DND-41 (cell line): ENCODE measurements at regions not wholly inside any gene's neighbourhood (a gene's known extent, or its start where the extent isn't known, plus 50 kb on each side); places are given as distances from the start of the nearest gene placed in this dataset.

Experiments
- ATAC-seq: fragments of 200-7000 bp; cut with Tn5 transposase; 3 replicates; pipeline ENCODE4 v1.9.1; 2021; ENCODE audit warnings: low read depth; ENCODE audit not compliant: insufficient read depth
- DNase-seq: peaks from one replicate; pipeline ENCODE4 v3.0.0-alpha.2; 2020
- H2AFZ ChIP-seq: 2 replicates; pipeline ENCODE4 v1.6.0; 2012; ENCODE audit warnings: low read depth, low read length
- H3K27ac ChIP-seq: 2 replicates; pipeline ENCODE4 v1.5.1; 2012; ENCODE audit warnings: low read length, inconsistent platforms
- H3K27me3 ChIP-seq: fragments of 200-600 bp; sonication (generic); 2 replicates; pipeline ENCODE4 v1.6.0; 2012; ENCODE audit warnings: low read length, mild to moderate bottlenecking, inconsistent platforms; ENCODE audit not compliant: insufficient read depth, poor library complexity
- H3K36me3 ChIP-seq: 2 replicates; pipeline ENCODE4 v1.5.1; 2012; ENCODE audit warnings: low read length, inconsistent platforms; ENCODE audit not compliant: insufficient read depth
- H3K4me1 ChIP-seq: 2 replicates; pipeline ENCODE4 v1.5.1; 2012; ENCODE audit warnings: mild to moderate bottlenecking, low read length; ENCODE audit not compliant: insufficient read depth
- H3K4me2 ChIP-seq: 2 replicates; pipeline ENCODE4 v1.6.0; 2012; ENCODE audit warnings: mild to moderate bottlenecking, moderate library complexity, low read length, inconsistent platforms; ENCODE audit not compliant: insufficient read depth
- H3K4me3 ChIP-seq, 2 experiments: fragments of 200-600 bp in 1 of 2; shearing (Covaris generic) in 1 of 2; 2 replicates each; pipeline ENCODE4 v1.5.1; 2012 to 2016; ENCODE audit warnings: inconsistent platforms in 2 of 2, low read length in 2 of 2, mild to moderate bottlenecking in 2 of 2, low read depth in 1 of 2, moderate library complexity in 1 of 2
- H3K79me2 ChIP-seq: 2 replicates; pipeline ENCODE4 v1.6.0; 2012; ENCODE audit warnings: low read length, inconsistent platforms; ENCODE audit not compliant: insufficient read depth
- H3K9ac ChIP-seq: 2 replicates; pipeline ENCODE4 v1.6.0; 2012; ENCODE audit warnings: low read depth, mild to moderate bottlenecking, inconsistent platforms, low read length, moderate library complexity
- H3K9me3 ChIP-seq: 2 replicates; pipeline ENCODE4 v1.5.1; 2012; ENCODE audit warnings: low read length, moderate library complexity, mild to moderate bottlenecking, inconsistent platforms; ENCODE audit not compliant: insufficient read depth, severe bottlenecking
- H4K20me1 ChIP-seq: 2 replicates; pipeline ENCODE4 v1.6.0; 2012; ENCODE audit warnings: low read length; ENCODE audit not compliant: insufficient read depth
- CTCF ChIP-seq: IDR thresholded peaks from 2 replicates; pipeline ENCODE4 v1.5.1; 2012; ENCODE audit warnings: borderline replicate concordance, low read length, moderate library complexity, mild to moderate bottlenecking; ENCODE audit not compliant: poor library complexity, severe bottlenecking; ENCODE audit errors: extremely low read depth
- EZH2 ChIP-seq: IDR thresholded peaks from 3 replicates; pipeline ENCODE4 v1.6.1; 2012; ENCODE audit warnings: borderline replicate concordance, low read depth, mild to moderate bottlenecking, moderate library complexity, low read length, inconsistent platforms; ENCODE audit not compliant: severe bottlenecking

DNA sequence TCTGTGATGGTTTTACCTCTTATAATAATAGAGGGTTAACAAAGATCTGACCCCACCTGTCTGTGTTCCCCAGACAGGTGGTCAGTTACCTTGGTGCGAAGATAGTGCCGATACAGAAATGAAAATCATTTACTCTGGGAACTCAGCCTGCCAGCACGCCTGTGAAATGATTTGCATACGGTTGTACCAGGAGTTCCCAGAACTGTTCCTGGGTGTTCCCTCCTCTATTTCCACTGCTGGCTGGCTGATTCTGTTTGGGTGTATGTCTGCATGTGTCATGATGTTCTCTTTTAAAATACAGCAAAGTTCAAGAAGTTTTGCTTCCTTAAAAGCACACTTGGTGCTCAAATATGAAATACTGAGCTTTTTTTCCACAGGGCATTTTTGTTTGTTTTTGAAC, 527.1 kb downstream of the FGF9 start:
- Histone ChIP-seq H3K4me2 (no peak overlapping the region), H3K9me3 (no peaks in the 10 kb centered on the region), H3K27me3 (no peaks in the 10 kb centered on the region), H3K79me2 (no peaks in the 10 kb centered on the region), H3K9ac (no peak overlapping the region), H3K4me3 (no peak overlapping the region), H3K27ac (no peak overlapping the region), H4K20me1 (no peaks in the 10 kb centered on the region), H2AFZ (no peak overlapping the region), H3K4me1 (no peaks in the 10 kb centered on the region), H3K36me3 (no peaks in the 10 kb centered on the region)
- DNase-seq (no peak), ATAC-seq (no peak)
- TF ChIP-seq CTCF (no peak), EZH2 (no peak)

GRCh38 chr13:22198641-22199217, 527.9 kb downstream of the FGF9 start:
- no peak overlapping the region for H3K9ac ChIP-seq
- TF ChIP-seq EZH2 = no peak
- no peak for TF ChIP-seq CTCF
- no peaks in the 10 kb centered on the region for H4K20me1 ChIP-seq
- H3K27ac ChIP-seq = no peak overlapping the region
- ATAC-seq = no peak
- no peaks in the 10 kb centered on the region for H3K27me3 ChIP-seq
- H2AFZ ChIP-seq = no peak overlapping the region
- no peaks in the 10 kb centered on the region for H3K79me2 ChIP-seq
- no peaks in the 10 kb centered on the region for H3K9me3 ChIP-seq
- no peak overlapping the region for H3K4me2 ChIP-seq
- DNase-seq = no peak
- no peaks in the 10 kb centered on the region for H3K36me3 ChIP-seq
- no peak overlapping the region for H3K4me3 ChIP-seq
- no peaks in the 10 kb centered on the region for H3K4me1 ChIP-seq

- DNase-seq = no peak
- H3K4me2 ChIP-seq = no peak overlapping the region
- no peak overlapping the region for H3K4me3 ChIP-seq
- H3K36me3 ChIP-seq = no peaks in the 10 kb centered on the region
- H3K4me1 ChIP-seq = no peaks in the 10 kb centered on the region
- no peak overlapping the region for H2AFZ ChIP-seq
- no peaks in the 10 kb centered on the region for H4K20me1 ChIP-seq
- H3K27me3 ChIP-seq = no peaks in the 10 kb centered on the region
- H3K79me2 ChIP-seq = no peaks in the 10 kb centered on the region
- no peak for ATAC-seq
- H3K9me3 ChIP-seq = no peaks in the 10 kb centered on the region
- H3K27ac ChIP-seq = no peak overlapping the region
- no peak overlapping the region for H3K9ac ChIP-seq
- TF ChIP-seq EZH2 (no peak), CTCF (no peak)
Observed at GRCh38 chr13:22200440-22200839, 529.6 kb downstream of the FGF9 start.

DNA sequence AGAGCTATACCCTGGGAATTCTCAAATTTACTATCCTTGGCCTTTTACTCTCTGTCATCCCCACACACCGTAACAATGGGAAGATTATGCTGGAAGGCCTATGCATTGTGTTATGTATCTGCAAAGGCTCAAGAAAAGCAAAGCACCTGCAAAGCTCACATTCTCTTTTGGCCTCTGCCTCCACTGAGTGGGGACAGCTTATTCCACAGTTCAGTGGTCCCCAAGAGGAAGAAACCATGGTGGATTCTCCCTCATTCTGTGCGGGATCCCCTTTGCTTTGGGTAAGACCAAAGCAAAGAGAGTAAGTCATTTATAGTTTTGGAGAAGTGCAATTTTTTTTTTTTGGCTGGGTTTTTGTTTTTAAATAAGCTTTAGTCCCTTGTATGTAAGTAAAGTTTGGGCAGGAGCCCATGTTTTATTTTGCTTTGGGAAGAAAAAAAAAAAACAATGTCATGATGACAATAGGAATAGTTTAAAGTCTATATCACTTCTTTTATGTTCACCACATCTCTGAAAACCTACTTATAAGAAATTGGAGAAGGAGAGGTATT, 530.6 kb downstream of the FGF9 start:
- Histone ChIP-seq H2AFZ (no peak overlapping the region), H3K4me1 (no peaks in the 10 kb centered on the region), H3K36me3 (no peaks in the 10 kb centered on the region)

More for the DNA sequence above, 530.6 kb downstream of the FGF9 start:
- no peak overlapping the region for H3K9ac ChIP-seq
- no peaks in the 10 kb centered on the region for H4K20me1 ChIP-seq
- H3K79me2 ChIP-seq = no peaks in the 10 kb centered on the region
- DNase-seq = no peak
- H3K9me3 ChIP-seq = no peaks in the 10 kb centered on the region
- TF ChIP-seq CTCF (no peak), EZH2 (no peak)
- no peak for ATAC-seq
- H3K4me2 ChIP-seq = no peak overlapping the region
- H3K27me3 ChIP-seq = no peaks in the 10 kb centered on the region
- H3K27ac ChIP-seq = no peak overlapping the region
- H3K4me3 ChIP-seq = no peak overlapping the region
